ENCODE measurements at regions not wholly inside any gene's neighbourhood (a gene's known extent, or its start where the extent isn't known, plus 50 kb on each side); places are given as distances from the start of the nearest gene placed in this dataset.

- intact Hi-C loops (cut with DNase I; ENCODE audit: low total_unique reads), result no loop called here
- TF ChIP-seq CTCF (IDR thresholded peaks at IDR 0.05), result no peak
- no peaks in the 10 kb centered on the region for H3K9me3 ChIP-seq
These were observed 1061.1 kb upstream of the AUTS2 start for GRCh38 chr7:68537051-68537773.

GRCh38 chr7:68537774-68538071, 1060.6 kb upstream of the AUTS2 start:
- intact Hi-C loops (cut with DNase I; ENCODE audit: low total_unique reads), result no loop called here
- H3K27ac ChIP-seq, result no peak overlapping the region
- H3K4me3 ChIP-seq, result no peak overlapping the region
- TF ChIP-seq CTCF (IDR thresholded peaks at IDR 0.05), result no peak
- H3K4me1 ChIP-seq, result no peaks in the 10 kb centered on the region
- no peaks in the 10 kb centered on the region for H3K9me3 ChIP-seq
- no peaks in the 10 kb centered on the region for H3K36me3 ChIP-seq
- peaks cover 0 to 2% of the 10 kb centered on the region in 2 donors for H3K27me3 ChIP-seq
- DNase-seq, result no peak

More at GRCh38 chr7:68537051-68537773, 1061.1 kb upstream of the AUTS2 start:
- no peak for DNase-seq
- Histone ChIP-seq H3K27me3 (peaks cover 0 to 2% of the 10 kb centered on the region in 2 donors), H3K4me3 (no peak overlapping the region), H3K36me3 (no peaks in the 10 kb centered on the region), H3K4me1 (no peaks in the 10 kb centered on the region), H3K27ac (no peak overlapping the region)

GRCh38 chr7:68542831-68543230, 1055.4 kb upstream of the AUTS2 start:
- Histone ChIP-seq H3K4me1 (no peaks in the 10 kb centered on the region), H3K27ac (no peak overlapping the region), H3K27me3 (peaks cover 0 to 2% of the 10 kb centered on the region in 2 donors), H3K9me3 (no peaks in the 10 kb centered on the region), H3K36me3 (no peaks in the 10 kb centered on the region), H3K4me3 (no peak overlapping the region)
- DNase-seq, result no peak
- intact Hi-C loops (cut with DNase I; ENCODE audit: low total_unique reads), result no loop called here
- no peak for TF ChIP-seq CTCF (IDR thresholded peaks at IDR 0.05)

- no peak for DNase-seq
- TF ChIP-seq CTCF (IDR thresholded peaks at IDR 0.05), result no peak
These were observed 1053.4 kb upstream of the AUTS2 start for GRCh38 chr7:68544851-68545250.

GRCh38 chr7:68547181-68547580, 1051.1 kb upstream of the AUTS2 start:
- intact Hi-C loops (cut with DNase I; ENCODE audit: low total_unique reads), result no loop called here
- H3K4me3 ChIP-seq, result no peak overlapping the region
- H3K9me3 ChIP-seq, result no peaks in the 10 kb centered on the region

More at GRCh38 chr7:68544851-68545250, 1053.4 kb upstream of the AUTS2 start:
- intact Hi-C loops (cut with DNase I; ENCODE audit: low total_unique reads), result no loop called here
- no peak overlapping the region for H3K4me3 ChIP-seq
- no peaks in the 10 kb centered on the region for H3K4me1 ChIP-seq
- H3K27me3 ChIP-seq, result peaks cover 0 to 2% of the 10 kb centered on the region in 2 donors
- no peaks in the 10 kb centered on the region for H3K9me3 ChIP-seq
- no peak overlapping the region for H3K27ac ChIP-seq
- H3K36me3 ChIP-seq, result no peaks in the 10 kb centered on the region

More at GRCh38 chr7:68547181-68547580, 1051.1 kb upstream of the AUTS2 start:
- no peaks in the 10 kb centered on the region for H3K27me3 ChIP-seq
- no peaks in the 10 kb centered on the region for H3K36me3 ChIP-seq
- no peak overlapping the region for H3K27ac ChIP-seq
- no peak for DNase-seq
- TF ChIP-seq CTCF (IDR thresholded peaks at IDR 0.05), result no peak
- no peaks in the 10 kb centered on the region for H3K4me1 ChIP-seq
